ENCODE measurements at regions not wholly inside any gene's neighbourhood (a gene's known extent, or its start where the extent isn't known, plus 50 kb on each side); places are given as distances from the start of the nearest gene placed in this dataset.

- TF ChIP-seq CTCF (IDR thresholded peaks at IDR 0.05): no peak
- no peak for DNase-seq (ENCODE audit: low spot score)
Observed at GRCh38 chrX:129233786-129234185, 289.5 kb downstream of the SMARCA1 start.

GRCh38 chrX:129230850-129231512, 292.3 kb downstream of the SMARCA1 start:
- no peaks in the 10 kb centered on the region for H3K9me3 ChIP-seq
- no peaks in the 10 kb centered on the region for H3K36me3 ChIP-seq
- no peak for DNase-seq (ENCODE audit: low spot score)
- no peak for ATAC-seq (ENCODE audit: insufficient number of reproducible peaks, low FRiP score, low read depth)
- H3K27ac ChIP-seq: no peak overlapping the region
- H3K4me1 ChIP-seq (ENCODE audit: control insufficient read depth in 1 of 2, low read depth in 2 of 2): no peaks in the 10 kb centered on the region
- no peak overlapping the region for H3K4me3 ChIP-seq
- no peaks in the 10 kb centered on the region for H3K27me3 ChIP-seq (replicated peaks; ENCODE audit: insufficient read depth)
- no peak for TF ChIP-seq CTCF (IDR thresholded peaks at IDR 0.05)

More at GRCh38 chrX:129233786-129234185, 289.5 kb downstream of the SMARCA1 start:
- Histone ChIP-seq H3K4me3 (no peak overlapping the region), H3K4me1 (ENCODE audit: control insufficient read depth in 1 of 2, low read depth in 2 of 2) (no peaks in the 10 kb centered on the region), H3K36me3 (no peaks in the 10 kb centered on the region), H3K9me3 (no peaks in the 10 kb centered on the region), H3K27me3 (replicated peaks; ENCODE audit: insufficient read depth) (no peaks in the 10 kb centered on the region), H3K27ac (no peak overlapping the region)
- no peak for ATAC-seq (ENCODE audit: insufficient number of reproducible peaks, low FRiP score, low read depth)

GRCh38 chrX:129230168-129230567, 293.1 kb downstream of the SMARCA1 start:
- no peaks in the 10 kb centered on the region for H3K9me3 ChIP-seq
- TF ChIP-seq CTCF (IDR thresholded peaks at IDR 0.05): no peak
- no peak overlapping the region for H3K4me3 ChIP-seq
- H3K36me3 ChIP-seq: no peaks in the 10 kb centered on the region
- DNase-seq (ENCODE audit: low spot score) (no peak), ATAC-seq (ENCODE audit: insufficient number of reproducible peaks, low FRiP score, low read depth) (no peak)
- no peak overlapping the region for H3K27ac ChIP-seq
- no peaks in the 10 kb centered on the region for H3K27me3 ChIP-seq (replicated peaks; ENCODE audit: insufficient read depth)
- H3K4me1 ChIP-seq (ENCODE audit: control insufficient read depth in 1 of 2, low read depth in 2 of 2): no peaks in the 10 kb centered on the region

- Histone ChIP-seq H3K9me3 (no peaks in the 10 kb centered on the region), H3K4me1 (ENCODE audit: control insufficient read depth in 1 of 2, low read depth in 2 of 2) (no peaks in the 10 kb centered on the region), H3K4me3 (no peak overlapping the region), H3K36me3 (no peaks in the 10 kb centered on the region), H3K27me3 (replicated peaks; ENCODE audit: insufficient read depth) (no peaks in the 10 kb centered on the region), H3K27ac (no peak overlapping the region)
- DNase-seq (ENCODE audit: low spot score) (no peak), ATAC-seq (ENCODE audit: insufficient number of reproducible peaks, low FRiP score, low read depth) (no peak)
- TF ChIP-seq CTCF (IDR thresholded peaks at IDR 0.05): no peak
Observed at GRCh38 chrX:129227366-129227765, 295.9 kb downstream of the SMARCA1 start.

- DNase-seq (ENCODE audit: low spot score) (no peak), ATAC-seq (ENCODE audit: insufficient number of reproducible peaks, low FRiP score, low read depth) (no peak)
- no peaks in the 10 kb centered on the region for H3K4me1 ChIP-seq (ENCODE audit: control insufficient read depth in 1 of 2, low read depth in 2 of 2)
- H3K9me3 ChIP-seq: no peaks in the 10 kb centered on the region
- no peaks in the 10 kb centered on the region for H3K36me3 ChIP-seq
- TF ChIP-seq CTCF (IDR thresholded peaks at IDR 0.05): no peak
- H3K4me3 ChIP-seq: no peak overlapping the region
- H3K27me3 ChIP-seq (replicated peaks; ENCODE audit: insufficient read depth): no peaks in the 10 kb centered on the region
- H3K27ac ChIP-seq: no peak overlapping the region
Observed at GRCh38 chrX:129193357-129193756, 329.9 kb downstream of the SMARCA1 start.
